IPS-18a (cell line): ENCODE measurements at regions not wholly inside any gene's neighbourhood (a gene's known extent, or its start where the extent isn't known, plus 50 kb on each side); places are given as distances from the start of the nearest gene placed in this dataset.

Experiments
- H3K27ac ChIP-seq: one replicate; pipeline ENCODE4 v1.5.1; 2013; ENCODE audit warnings: low read length
- H3K27me3 ChIP-seq: one replicate; pipeline ENCODE4 v1.6.1; 2013; ENCODE audit warnings: mild to moderate bottlenecking, low read length; ENCODE audit not compliant: control insufficient read depth, insufficient read depth
- H3K36me3 ChIP-seq: one replicate; pipeline ENCODE4 v1.6.1; 2013; ENCODE audit warnings: low read depth, low read length; ENCODE audit not compliant: control insufficient read depth
- H3K4me1 ChIP-seq: one replicate; pipeline ENCODE4 v1.6.1; 2013; ENCODE audit warnings: low read depth, low read length; ENCODE audit not compliant: control insufficient read depth
- H3K4me3 ChIP-seq: one replicate; pipeline ENCODE4 v1.5.1; 2013; ENCODE audit warnings: low read length
- H3K9ac ChIP-seq: one replicate; pipeline ENCODE4 v1.6.1; 2013; ENCODE audit warnings: mild to moderate bottlenecking, low read length, moderate library complexity
- H3K9me3 ChIP-seq: one replicate; pipeline ENCODE4 v1.6.1; 2013; ENCODE audit warnings: low read depth, low read length; ENCODE audit not compliant: control insufficient read depth

- Histone ChIP-seq H3K27ac (no peak overlapping the region), H3K27me3 (no peaks in the 10 kb centered on the region), H3K9me3 (no peaks in the 10 kb centered on the region), H3K36me3 (no peaks in the 10 kb centered on the region), H3K4me1 (no peaks in the 10 kb centered on the region), H3K4me3 (no peak overlapping the region), H3K9ac (no peak overlapping the region)
Observed at GRCh38 chr16:86649875-86650274, 71.5 kb downstream of the FOXL1 start.

GRCh38 chr16:86651013-86651627 lies 72.8 kb downstream of the FOXL1 start:
- Histone ChIP-seq H3K27me3 (no peaks in the 10 kb centered on the region), H3K36me3 (no peaks in the 10 kb centered on the region), H3K4me1 (no peaks in the 10 kb centered on the region), H3K27ac (no peak overlapping the region), H3K4me3 (no peak overlapping the region), H3K9me3 (no peaks in the 10 kb centered on the region), H3K9ac (no peak overlapping the region)

GRCh38 chr16:86651823-86652222 lies 73.5 kb downstream of the FOXL1 start:
- H3K27me3 ChIP-seq = no peaks in the 10 kb centered on the region
- no peak overlapping the region for H3K9ac ChIP-seq
- no peaks in the 10 kb centered on the region for H3K4me1 ChIP-seq
- H3K4me3 ChIP-seq = no peak overlapping the region
- no peaks in the 10 kb centered on the region for H3K36me3 ChIP-seq
- no peaks in the 10 kb centered on the region for H3K9me3 ChIP-seq
- no peak overlapping the region for H3K27ac ChIP-seq

GRCh38 chr16:86653285-86654006 lies 75.1 kb downstream of the FOXL1 start:
- Histone ChIP-seq H3K4me1 (no peaks in the 10 kb centered on the region), H3K27me3 (no peaks in the 10 kb centered on the region), H3K9ac (no peak overlapping the region), H3K27ac (no peak overlapping the region), H3K4me3 (no peak overlapping the region), H3K36me3 (no peaks in the 10 kb centered on the region), H3K9me3 (no peaks in the 10 kb centered on the region)

- H3K4me3 ChIP-seq = no peak overlapping the region
- H3K4me1 ChIP-seq = no peaks in the 10 kb centered on the region
- H3K9ac ChIP-seq = no peak overlapping the region
- no peak overlapping the region for H3K27ac ChIP-seq
- H3K27me3 ChIP-seq = no peaks in the 10 kb centered on the region
- H3K36me3 ChIP-seq = no peaks in the 10 kb centered on the region
- no peaks in the 10 kb centered on the region for H3K9me3 ChIP-seq
Observed at GRCh38 chr16:86657972-86658371, 79.6 kb downstream of the FOXL1 start.

GRCh38 chr16:86660623-86661022 lies 82.3 kb downstream of the FOXL1 start:
- Histone ChIP-seq H3K9ac (no peak overlapping the region), H3K4me1 (no peaks in the 10 kb centered on the region), H3K9me3 (no peaks in the 10 kb centered on the region), H3K4me3 (no peak overlapping the region), H3K27me3 (no peaks in the 10 kb centered on the region), H3K27ac (no peak overlapping the region), H3K36me3 (no peaks in the 10 kb centered on the region)

- H3K27ac ChIP-seq = no peak overlapping the region
- no peaks in the 10 kb centered on the region for H3K9me3 ChIP-seq
- H3K27me3 ChIP-seq = no peaks in the 10 kb centered on the region
- no peaks in the 10 kb centered on the region for H3K4me1 ChIP-seq
- no peaks in the 10 kb centered on the region for H3K36me3 ChIP-seq
- H3K9ac ChIP-seq = no peak overlapping the region
- H3K4me3 ChIP-seq = no peak overlapping the region
Observed at GRCh38 chr16:86661706-86662105, 83.4 kb downstream of the FOXL1 start.

GRCh38 chr16:86662195-86662594 lies 83.8 kb downstream of the FOXL1 start:
- H3K9ac ChIP-seq = no peak overlapping the region
- no peak overlapping the region for H3K4me3 ChIP-seq
- H3K27me3 ChIP-seq = no peaks in the 10 kb centered on the region
- no peaks in the 10 kb centered on the region for H3K4me1 ChIP-seq
- H3K9me3 ChIP-seq = no peaks in the 10 kb centered on the region
- H3K27ac ChIP-seq = no peak overlapping the region
- no peaks in the 10 kb centered on the region for H3K36me3 ChIP-seq

GRCh38 chr16:86662740-86663139 lies 84.4 kb downstream of the FOXL1 start:
- Histone ChIP-seq H3K27ac (no peak overlapping the region), H3K4me3 (no peak overlapping the region), H3K27me3 (no peaks in the 10 kb centered on the region), H3K36me3 (no peaks in the 10 kb centered on the region), H3K4me1 (no peaks in the 10 kb centered on the region), H3K9ac (no peak overlapping the region), H3K9me3 (no peaks in the 10 kb centered on the region)

GRCh38 chr16:86663685-86664521 lies 85.6 kb downstream of the FOXL1 start:
- H3K4me1 ChIP-seq = peaks cover 4% of the 10 kb centered on the region
- H3K9me3 ChIP-seq = no peaks in the 10 kb centered on the region
- no peaks in the 10 kb centered on the region for H3K36me3 ChIP-seq
- no peaks in the 10 kb centered on the region for H3K27me3 ChIP-seq
- H3K27ac ChIP-seq = no peak overlapping the region
- no peak overlapping the region for H3K4me3 ChIP-seq
- H3K9ac ChIP-seq = no peak overlapping the region

GRCh38 chr16:86664522-86665318 lies 86.4 kb downstream of the FOXL1 start:
- H3K4me3 ChIP-seq = no peak overlapping the region
- no peaks in the 10 kb centered on the region for H3K36me3 ChIP-seq
- H3K9ac ChIP-seq = no peak overlapping the region
- no peak overlapping the region for H3K27ac ChIP-seq
- H3K9me3 ChIP-seq = no peaks in the 10 kb centered on the region
- H3K4me1 ChIP-seq = peaks cover 7% of the 10 kb centered on the region
- H3K27me3 ChIP-seq = no peaks in the 10 kb centered on the region
